IMR-90 (cell line): ENCODE measurements at regions not wholly inside any gene's neighbourhood (a gene's known extent, or its start where the extent isn't known, plus 50 kb on each side); places are given as distances from the start of the nearest gene placed in this dataset.
A peak's percentile ranks its signal among the peaks of the same experiment; 100 is the strongest.

Source experiments
- ATAC-seq: fragments of 200-7000 bp; cut with Tn5 transposase; 2 replicates; pipeline ENCODE4 v1.9.1; 2020; ENCODE audit warnings: low read depth, mild to moderate bottlenecking, moderate library complexity
- BruUV-seq: library from RNA; stranded (reverse); fragments of 400-500 nt; replicated peaks from 2 replicates; lab custom pipeline; 2021; lab: Mats Ljungman, UMichigan
- CTCF ChIA-PET: fragments of 300-600 bp; formaldehyde crosslinking; extraction: SDS; loops from one replicate; lab custom pipeline; 2021; ENCODE audit warnings: antibody characterized with exemption; lab: Yijun Ruan, JAX
- POLR2A ChIA-PET: fragments of 300-600 bp; sonication (Branson Sonifier 250); formaldehyde crosslinking; loops from one replicate; lab custom pipeline; 2022; ENCODE audit warnings: antibody characterized with exemption; ENCODE audit not compliant: unreplicated experiment; lab: Charles Lee
- DNase-seq: peaks from one replicate; pipeline ENCODE4 v3.0.0; 2013
- H2AFZ ChIP-seq: replicated peaks from 2 replicates; pipeline ENCODE3; 2013; ENCODE audit warnings: low read length, mild to moderate bottlenecking; ENCODE audit not compliant: poor library complexity
- H2AK5ac ChIP-seq: 2 replicates; pipeline ENCODE4 v1.6.1; 2013; ENCODE audit warnings: low read depth, low read length, inconsistent platforms
- H2AK9ac ChIP-seq: replicated peaks from 2 replicates; pipeline ENCODE3; 2013; ENCODE audit warnings: mild to moderate bottlenecking, low read depth, low read length, moderate library complexity; ENCODE audit not compliant: poor library complexity
- H2BK120ac ChIP-seq: 2 replicates; pipeline ENCODE4 v1.6.1; 2013; ENCODE audit warnings: low read depth, low read length, inconsistent platforms
- H2BK15ac ChIP-seq: 3 replicates; pipeline ENCODE4 v1.6.1; 2013; ENCODE audit warnings: low read depth, low read length, inconsistent platforms
- H2BK20ac ChIP-seq: 2 replicates; pipeline ENCODE4 v1.6.1; 2013; ENCODE audit warnings: low read depth, mild to moderate bottlenecking, inconsistent platforms, low read length, moderate library complexity
- H2BK5ac ChIP-seq: 2 replicates; pipeline ENCODE4 v1.6.1; 2013; ENCODE audit warnings: mild to moderate bottlenecking, low read depth, low read length, inconsistent platforms; ENCODE audit not compliant: poor library complexity, severe bottlenecking
- H3K14ac ChIP-seq: replicated peaks from 2 replicates; pipeline ENCODE4 v1.6.1; 2013; ENCODE audit warnings: low read depth, low read length, inconsistent platforms
- H3K18ac ChIP-seq: 2 replicates; pipeline ENCODE4 v1.6.1; 2013; ENCODE audit warnings: low read depth, low read length, control low read depth
- H3K23ac ChIP-seq: 2 replicates; pipeline ENCODE4 v1.6.1; 2013; ENCODE audit warnings: low read depth, low read length, inconsistent platforms
- H3K27ac ChIP-seq: 2 replicates; pipeline ENCODE4 v1.5.1; 2013; ENCODE audit warnings: mild to moderate bottlenecking, control low read depth, low read length; ENCODE audit not compliant: insufficient read depth
- H3K27me3 ChIP-seq: 2 replicates; pipeline ENCODE4 v1.6.1; 2013; ENCODE audit warnings: low read length; ENCODE audit not compliant: control insufficient read depth, insufficient read depth
- H3K36me3 ChIP-seq: 2 replicates; pipeline ENCODE4 v1.6.1; 2013; ENCODE audit warnings: low read length, mixed read lengths; ENCODE audit not compliant: control insufficient read depth, insufficient read depth
- H3K4ac ChIP-seq: 2 replicates; pipeline ENCODE4 v1.6.1; 2013; ENCODE audit warnings: low read depth, low read length, inconsistent platforms
- H3K4me1 ChIP-seq: 2 replicates; pipeline ENCODE4 v1.6.1; 2013; ENCODE audit warnings: low read length, mixed read lengths; ENCODE audit not compliant: control insufficient read depth, insufficient read depth
- H3K4me2 ChIP-seq: 2 replicates; pipeline ENCODE4 v1.6.1; 2013; ENCODE audit warnings: low read depth, mild to moderate bottlenecking, control low read depth, low read length, moderate library complexity
- H3K4me3 ChIP-seq: 2 replicates; pipeline ENCODE4 v1.5.1; 2013; ENCODE audit warnings: low read depth, mild to moderate bottlenecking, control low read depth, low read length, moderate library complexity; ENCODE audit not compliant: insufficient read depth
- H3K56ac ChIP-seq: 2 replicates; pipeline ENCODE4 v1.6.1; 2013; ENCODE audit warnings: low read length, inconsistent platforms; ENCODE audit not compliant: insufficient read depth; ENCODE audit errors: extremely low read depth
- H3K79me1 ChIP-seq, 2 experiments: 2 replicates each; pipeline ENCODE4 v1.6.1; 2013; ENCODE audit warnings: low read length in 2 of 2, inconsistent platforms in 1 of 2, low read depth in 1 of 2
- H3K9ac ChIP-seq: 2 replicates; pipeline ENCODE4 v1.6.1; 2013; ENCODE audit warnings: low read depth, low read length, control low read depth
- H3K9me1 ChIP-seq: 2 replicates; pipeline ENCODE4 v1.6.1; 2013; ENCODE audit warnings: low read length, inconsistent platforms; ENCODE audit not compliant: insufficient read depth
- H3K9me3 ChIP-seq: 2 replicates; pipeline ENCODE4 v1.6.1; 2013; ENCODE audit warnings: low read length; ENCODE audit not compliant: control insufficient read depth, insufficient read depth
- H4K20me1 ChIP-seq: 2 replicates; pipeline ENCODE4 v1.6.1; 2013; ENCODE audit warnings: low read length, inconsistent platforms; ENCODE audit not compliant: insufficient read depth
- H4K5ac ChIP-seq: 2 replicates; pipeline ENCODE4 v1.6.1; 2013; ENCODE audit warnings: mild to moderate bottlenecking, low read depth, low read length, control low read depth
- H4K8ac ChIP-seq, 2 experiments: 2 replicates each; pipeline ENCODE4 v1.6.1; 2013; ENCODE audit warnings: low read depth in 2 of 2, low read length in 2 of 2, control low read depth in 1 of 2, inconsistent platforms in 1 of 2
- H4K91ac ChIP-seq: 2 replicates; pipeline ENCODE4 v1.6.1; 2013; ENCODE audit warnings: low read depth, low read length, inconsistent platforms; ENCODE audit not compliant: insufficient read depth
- BHLHE40 ChIP-seq: fragments of 150-350 bp; IDR thresholded peaks from 2 replicates; pipeline ENCODE4 v1.6.1; 2016; ENCODE audit warnings: mild to moderate bottlenecking, low read depth, low read length
- FOS ChIP-seq: fragments of 150-350 bp; IDR thresholded peaks from 2 replicates; pipeline ENCODE4 v1.6.1; 2016; ENCODE audit warnings: low read depth, low read length
- MAFK ChIP-seq: IDR thresholded peaks from 2 replicates; pipeline ENCODE4 v1.6.1; 2012; ENCODE audit warnings: low read depth, low read length, improper control_type of control experiment
- MAZ ChIP-seq: IDR thresholded peaks from 2 replicates; pipeline ENCODE4 v1.6.1; 2012; ENCODE audit warnings: low read depth, mild to moderate bottlenecking, low read length, improper control_type of control experiment, moderate library complexity, borderline replicate concordance
- NFE2L2 ChIP-seq: fragments of 150-350 bp; IDR thresholded peaks from 2 replicates; pipeline ENCODE4 v1.6.1; 2016; ENCODE audit warnings: low read depth, mild to moderate bottlenecking, low read length
- RAD21 ChIP-seq: IDR thresholded peaks from 2 replicates; pipeline ENCODE4 v1.6.1; 2012; ENCODE audit warnings: low read length, improper control_type of control experiment
- RCOR1 ChIP-seq: IDR thresholded peaks from 2 replicates; pipeline ENCODE4 v1.6.1; 2012; ENCODE audit warnings: mild to moderate bottlenecking, low read length, improper control_type of control experiment; ENCODE audit not compliant: insufficient replicate concordance
- WGBS, 2 experiments: methylation state at CpG; one replicate each; pipeline versions ENCODE4 v1.1.5 to v1.1.7; 2013; ENCODE audit warnings: missing lambda C conversion rate in 2 of 2; ENCODE audit not compliant: insufficient read length in 1 of 2; ENCODE audit errors: extremely low coverage in 2 of 2; 5-methylcytosine and 5-hydroxymethylcytosine counted together
- dilution Hi-C: fragments of 300-500 bp; cut with HindIII; formaldehyde crosslinking; loops from one replicate; pipeline ENCODE4 v1.14.3; 2018; ENCODE audit warnings: low sequenced_read_pairs; ENCODE audit not compliant: unreplicated experiment
- in situ Hi-C: fragments of 300-500 bp; cut with MboI; formaldehyde crosslinking; loops from 3 replicates; pipeline ENCODE4 v1.14.3; 2019; ENCODE audit warnings: low sequenced_read_pairs, inconsistent platforms, mixed read lengths
- intact Hi-C: fragments of 100-400 bp; cut with micrococcal nuclease; formaldehyde crosslinking; loops from 2 replicates; pipeline ENCODE4 v1.10.0; 2022
- TF ChIP-seq, protein P1 (sequence below): fragments of 150-350 bp; IDR thresholded peaks from 2 replicates; pipeline ENCODE4 v1.6.1; 2017; ENCODE audit warnings: mild to moderate bottlenecking, antibody characterized with exemption, low read length, low read depth
- TF ChIP-seq, protein P2 (sequence below): conservative IDR thresholded peaks from 2 replicates; pipeline ENCODE4 v1.5.1; 2012; ENCODE audit warnings: mild to moderate bottlenecking, low read depth, low read length, improper control_type of control experiment

DNA sequence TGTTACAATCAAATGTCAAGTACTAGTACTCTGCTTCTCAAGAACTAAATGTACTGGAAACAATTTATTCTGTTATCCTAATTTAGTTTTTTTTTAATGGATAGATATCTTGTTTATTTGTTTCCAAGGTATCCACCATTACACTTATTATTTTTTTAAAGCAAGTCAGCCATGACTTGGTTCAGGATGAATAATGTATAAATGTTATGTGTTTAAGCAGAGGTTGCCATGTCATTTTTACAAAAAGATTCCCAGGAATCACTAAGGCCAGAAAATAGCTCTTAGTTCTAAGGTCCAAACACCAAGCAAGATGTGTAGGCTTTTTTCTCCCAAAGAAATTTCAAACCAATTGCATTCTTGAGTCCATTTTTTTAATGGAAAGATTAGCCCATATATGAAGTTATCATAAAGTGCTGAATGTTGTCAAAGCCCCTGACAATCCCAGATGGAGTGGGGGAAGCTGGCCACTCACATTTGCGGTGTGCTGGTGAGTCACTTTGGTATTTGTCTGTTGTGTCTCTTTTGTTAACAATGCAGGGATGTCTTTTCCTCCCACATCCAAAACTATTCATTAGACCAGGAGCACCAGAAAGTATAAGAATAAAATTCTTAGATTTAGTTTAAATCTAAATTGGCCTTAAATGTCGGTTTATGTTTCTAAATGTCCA, 158.9 kb downstream of the COL6A3 start:
- Histone ChIP-seq H3K9me3 (no peaks in the 10 kb centered on the region), H3K18ac (peak overlapping the region; percentile 78), H4K8ac (peak overlapping the region; percentile 94 to 97; a peak in 3 of 4 replicates), H3K36me3 (no peaks in the 10 kb centered on the region), H3K4me1 (peaks cover 40% of the 10 kb centered on the region), H3K9ac (no peak overlapping the region; the same call in 1 of the 2 replicates), H3K4ac (peak overlapping the region; percentile 100; the same call in 1 of the 2 replicates), H4K5ac (peak overlapping the region; percentile 60), H4K91ac (peak overlapping the region; percentile 27; the same call in 1 of the 2 replicates), H3K27ac (peak overlapping the region; percentile 85; the same call in 1 of the 2 replicates), H2BK20ac (peak overlapping the region; percentile 99), H3K79me1 (peaks cover 17 to 31% of the 10 kb centered on the region in 2 experiments; a peak in 3 of 4 replicates), H2BK5ac (peak overlapping the region; percentile 95), H3K14ac (no peak overlapping the region), H2AK5ac (no peak overlapping the region), H2AFZ (no peak overlapping the region), H3K27me3 (no peaks in the 10 kb centered on the region), H2BK15ac (no peak overlapping the region; the same call in 1 of the 3 replicates), H3K4me2 (no peak overlapping the region; the same call in 1 of the 2 replicates), H3K56ac (peak overlapping the region; percentile 98), H3K23ac (no peak overlapping the region; the same call in 1 of the 2 replicates), H4K20me1 (no peaks in the 10 kb centered on the region), H2BK120ac (peak overlapping the region; percentile 99), H3K4me3 (no peak overlapping the region), H3K9me1 (peaks cover 29% of the 10 kb centered on the region), H2AK9ac (no peak overlapping the region)
- TF ChIP-seq FOS (peak; percentile 91), RCOR1 (no peak), RAD21 (peak; percentile 19; the same call in 1 of the 2 replicates), BHLHE40 (peak; percentile 65; the same call in 1 of the 2 replicates), NFE2L2 (0 out of 2 replicates have a peak, but pooled peaks have one; percentile 17), MAZ (peak; percentile 42; the same call in 1 of the 2 replicates), MAFK (peak; percentile 28)
- TF ChIP-seq, protein P1, sequence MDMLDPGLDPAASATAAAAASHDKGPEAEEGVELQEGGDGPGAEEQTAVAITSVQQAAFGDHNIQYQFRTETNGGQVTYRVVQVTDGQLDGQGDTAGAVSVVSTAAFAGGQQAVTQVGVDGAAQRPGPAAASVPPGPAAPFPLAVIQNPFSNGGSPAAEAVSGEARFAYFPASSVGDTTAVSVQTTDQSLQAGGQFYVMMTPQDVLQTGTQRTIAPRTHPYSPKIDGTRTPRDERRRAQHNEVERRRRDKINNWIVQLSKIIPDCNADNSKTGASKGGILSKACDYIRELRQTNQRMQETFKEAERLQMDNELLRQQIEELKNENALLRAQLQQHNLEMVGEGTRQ: no peak
- TF ChIP-seq, protein P2, sequence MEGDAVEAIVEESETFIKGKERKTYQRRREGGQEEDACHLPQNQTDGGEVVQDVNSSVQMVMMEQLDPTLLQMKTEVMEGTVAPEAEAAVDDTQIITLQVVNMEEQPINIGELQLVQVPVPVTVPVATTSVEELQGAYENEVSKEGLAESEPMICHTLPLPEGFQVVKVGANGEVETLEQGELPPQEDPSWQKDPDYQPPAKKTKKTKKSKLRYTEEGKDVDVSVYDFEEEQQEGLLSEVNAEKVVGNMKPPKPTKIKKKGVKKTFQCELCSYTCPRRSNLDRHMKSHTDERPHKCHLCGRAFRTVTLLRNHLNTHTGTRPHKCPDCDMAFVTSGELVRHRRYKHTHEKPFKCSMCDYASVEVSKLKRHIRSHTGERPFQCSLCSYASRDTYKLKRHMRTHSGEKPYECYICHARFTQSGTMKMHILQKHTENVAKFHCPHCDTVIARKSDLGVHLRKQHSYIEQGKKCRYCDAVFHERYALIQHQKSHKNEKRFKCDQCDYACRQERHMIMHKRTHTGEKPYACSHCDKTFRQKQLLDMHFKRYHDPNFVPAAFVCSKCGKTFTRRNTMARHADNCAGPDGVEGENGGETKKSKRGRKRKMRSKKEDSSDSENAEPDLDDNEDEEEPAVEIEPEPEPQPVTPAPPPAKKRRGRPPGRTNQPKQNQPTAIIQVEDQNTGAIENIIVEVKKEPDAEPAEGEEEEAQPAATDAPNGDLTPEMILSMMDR: no peak
- peak; percentile 92 for DNase-seq
- WGBS, 2 experiments: no CpG with 5 or more reads among the region's 2 CpGs
- BruUV-seq: no TSS peak
- ATAC-seq: peak; percentile 19
- POLR2A ChIA-PET: interaction anchor here (1.0 to 2.8 kb wide), 2 partner anchors 27 to 31 kb away, joined by 4 to 8 read pairs; no protein-coding TSS in a partner anchor
- in situ Hi-C loops (no loop called here), intact Hi-C loops (loop anchor here (5.0 kb wide), 2 partner anchors 37 to 157 kb away; partner anchors contain the start of gene COL6A3), dilution Hi-C loops (no loop called here)
- CTCF ChIA-PET: interaction anchor here (2.5 kb wide), 1 partner anchor 71 kb away, joined by 4 read pairs; no protein-coding TSS in a partner anchor
